PC-9 (cell line): ENCODE measurements at regions not wholly inside any gene's neighbourhood (a gene's known extent, or its start where the extent isn't known, plus 50 kb on each side); places are given as distances from the start of the nearest gene placed in this dataset.

ENCODE experiments used
- BruUV-seq: library from RNA; stranded (reverse); fragments of 400-500 nt; replicated peaks from 2 replicates; lab custom pipeline; 2021; lab: Mats Ljungman, UMichigan
- CTCF ChIA-PET: fragments of 300-600 bp; sonication (Branson Sonifier 250); formaldehyde crosslinking; loops from one replicate; lab custom pipeline; 2022; ENCODE audit warnings: antibody characterized with exemption; lab: Charles Lee
- POLR2A ChIA-PET: fragments of 300-600 bp; sonication (Branson Sonifier 250); formaldehyde crosslinking; loops from one replicate; lab custom pipeline; 2022; ENCODE audit warnings: antibody characterized with exemption; ENCODE audit not compliant: unreplicated experiment; lab: Charles Lee
- DNase-seq, 2 experiments: peaks; one replicate each; pipeline versions ENCODE4 v3.0.0 to v3.0.0-alpha.2; 2015 to 2022; ENCODE audit warnings: mixed read lengths in 1 of 2
- H2AFZ ChIP-seq: fragments of 200-600 bp; sonication (generic); 2 replicates; pipeline ENCODE4 v1.8.1; 2017; ENCODE audit warnings: antibody characterized with exemption
- H3F3A ChIP-seq: fragments of 200-600 bp; sonication (generic); 2 replicates; pipeline ENCODE4 v1.8.1; 2017; ENCODE audit warnings: antibody characterized with exemption, mild to moderate bottlenecking, low read depth; ENCODE audit not compliant: insufficient read depth
- H3K27ac ChIP-seq: fragments of 200-600 bp; sonication (generic); 2 replicates; pipeline ENCODE4 v1.6.1; 2016; ENCODE audit warnings: mixed run types
- H3K27me3 ChIP-seq: fragments of 200-600 bp; sonication (generic); 2 replicates; pipeline ENCODE4 v1.6.1; 2016; ENCODE audit warnings: low read depth, mixed run types; ENCODE audit not compliant: insufficient read depth
- H3K36me3 ChIP-seq: fragments of 200-600 bp; sonication (generic); 2 replicates; pipeline ENCODE4 v1.6.1; 2016; ENCODE audit warnings: low read depth, mixed run types
- H3K4me1 ChIP-seq: fragments of 200-600 bp; sonication (generic); replicated peaks from 2 replicates; pipeline ENCODE4 v1.6.1; 2016; ENCODE audit warnings: mixed run types; ENCODE audit not compliant: insufficient read depth
- H3K4me2 ChIP-seq: fragments of 200-600 bp; sonication (generic); 2 replicates; pipeline ENCODE4 v1.6.1; 2017; ENCODE audit warnings: mixed run types
- H3K4me3 ChIP-seq: fragments of 200-600 bp; sonication (generic); 2 replicates; pipeline ENCODE4 v1.6.1; 2016; ENCODE audit warnings: mixed run types
- H3K79me2 ChIP-seq: fragments of 200-600 bp; sonication (generic); 2 replicates; pipeline ENCODE4 v1.6.1; 2017; ENCODE audit warnings: low read depth, mixed run types
- H3K9me2 ChIP-seq: fragments of 200-600 bp; sonication (generic); 2 replicates; pipeline ENCODE4 v1.8.1; 2017; ENCODE audit warnings: mild to moderate bottlenecking; ENCODE audit not compliant: insufficient read depth
- H3K9me3 ChIP-seq: fragments of 200-600 bp; sonication (generic); 2 replicates; pipeline ENCODE4 v1.8.1; 2016; ENCODE audit warnings: low read depth; ENCODE audit not compliant: insufficient read depth
- H4K20me1 ChIP-seq: fragments of 200-600 bp; sonication (generic); 2 replicates; pipeline ENCODE4 v1.8.1; 2017; ENCODE audit not compliant: insufficient read depth
- EZH2 ChIP-seq: fragments of 200-600 bp; sonication (generic); IDR thresholded peaks from 2 replicates; pipeline ENCODE4 v1.8.0; 2017; ENCODE audit warnings: antibody characterized with exemption, low read depth
- intact Hi-C: fragments of 100-400 bp; cut with micrococcal nuclease; formaldehyde crosslinking; loops from one replicate; pipeline ENCODE4 v1.10.0; 2022; ENCODE audit not compliant: unreplicated experiment
- TF ChIP-seq, protein P1 (sequence below): fragments of 200-600 bp; sonication (generic); conservative IDR thresholded peaks from 2 replicates; pipeline ENCODE4 v1.6.1; 2017; ENCODE audit warnings: mixed run types, antibody characterized with exemption, mild to moderate bottlenecking, moderate library complexity

DNA sequence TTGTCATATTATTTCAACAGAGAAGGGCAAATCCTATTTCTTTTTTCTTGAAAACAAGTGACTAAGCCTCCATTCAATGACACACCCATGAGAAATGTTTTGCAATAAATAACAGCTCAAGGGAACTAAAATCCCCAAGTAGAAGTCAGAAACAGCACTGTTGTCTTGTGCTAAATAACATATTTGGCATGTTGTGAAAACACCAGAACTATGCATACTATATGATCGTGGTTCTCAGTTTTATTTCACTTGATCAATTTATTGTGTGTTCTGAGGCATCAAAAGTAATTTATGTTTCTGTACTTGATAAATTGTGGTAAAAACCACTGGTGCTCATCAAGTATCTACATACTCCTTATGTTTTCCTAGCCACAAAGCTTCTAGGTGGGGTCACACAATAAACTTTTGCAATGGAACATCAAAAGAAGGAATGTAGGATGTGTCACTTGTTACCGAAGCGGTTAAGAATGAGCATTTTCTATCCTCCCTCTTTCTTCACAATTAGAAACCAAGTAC, 691.7 kb upstream of the CBLB start:
- no TSS peak for BruUV-seq
- TF ChIP-seq, protein P1, sequence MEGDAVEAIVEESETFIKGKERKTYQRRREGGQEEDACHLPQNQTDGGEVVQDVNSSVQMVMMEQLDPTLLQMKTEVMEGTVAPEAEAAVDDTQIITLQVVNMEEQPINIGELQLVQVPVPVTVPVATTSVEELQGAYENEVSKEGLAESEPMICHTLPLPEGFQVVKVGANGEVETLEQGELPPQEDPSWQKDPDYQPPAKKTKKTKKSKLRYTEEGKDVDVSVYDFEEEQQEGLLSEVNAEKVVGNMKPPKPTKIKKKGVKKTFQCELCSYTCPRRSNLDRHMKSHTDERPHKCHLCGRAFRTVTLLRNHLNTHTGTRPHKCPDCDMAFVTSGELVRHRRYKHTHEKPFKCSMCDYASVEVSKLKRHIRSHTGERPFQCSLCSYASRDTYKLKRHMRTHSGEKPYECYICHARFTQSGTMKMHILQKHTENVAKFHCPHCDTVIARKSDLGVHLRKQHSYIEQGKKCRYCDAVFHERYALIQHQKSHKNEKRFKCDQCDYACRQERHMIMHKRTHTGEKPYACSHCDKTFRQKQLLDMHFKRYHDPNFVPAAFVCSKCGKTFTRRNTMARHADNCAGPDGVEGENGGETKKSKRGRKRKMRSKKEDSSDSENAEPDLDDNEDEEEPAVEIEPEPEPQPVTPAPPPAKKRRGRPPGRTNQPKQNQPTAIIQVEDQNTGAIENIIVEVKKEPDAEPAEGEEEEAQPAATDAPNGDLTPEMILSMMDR, result no peak
- no peak for TF ChIP-seq EZH2

DNA sequence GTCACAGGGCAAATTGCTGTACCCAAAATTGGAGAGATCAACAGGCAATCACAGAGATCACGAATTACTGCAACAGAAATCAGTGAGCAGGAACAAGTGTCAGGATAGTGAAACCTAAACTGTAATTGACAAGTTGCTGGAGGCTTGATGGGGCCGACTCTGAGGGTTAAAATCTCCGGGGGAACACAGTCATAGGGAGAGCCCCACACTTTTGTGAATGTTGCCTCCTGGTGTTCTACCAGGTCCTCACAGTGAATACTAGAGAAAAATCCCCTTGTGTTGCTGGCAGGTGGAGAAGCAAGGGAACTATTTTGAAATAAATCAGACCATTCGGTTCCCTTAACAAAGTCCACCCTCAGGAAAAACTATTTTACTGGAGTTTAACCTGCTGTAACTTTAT, 697.5 kb upstream of the CBLB start:
- H2AFZ ChIP-seq, result peak overlapping the region; percentile 61; the same call in 1 of the 2 replicates
- no peak overlapping the region for H3K27ac ChIP-seq
- no peaks in the 10 kb centered on the region; the same call in 1 of the 2 replicates for H3K9me2 ChIP-seq
- DNase-seq, result no peak
- H3F3A ChIP-seq, result no peaks in the 10 kb centered on the region
- intact Hi-C loops, result no loop called here
- H3K4me1 ChIP-seq, result no peaks in the 10 kb centered on the region
- BruUV-seq, result no TSS peak
- H3K4me2 ChIP-seq, result no peak overlapping the region
- H3K4me3 ChIP-seq, result no peak overlapping the region
- ChIA-PET CTCF (no interaction called here), POLR2A (no interaction called here)
- H3K79me2 ChIP-seq, result no peaks in the 10 kb centered on the region
- H3K9me3 ChIP-seq, result peaks cover 8% of the 10 kb centered on the region; the same call in 1 of the 2 replicates
- TF ChIP-seq EZH2, result no peak
- TF ChIP-seq, protein P1, result 0 out of 2 replicates have a peak, but pooled peaks have one; percentile 20
- no peaks in the 10 kb centered on the region for H3K36me3 ChIP-seq
- H3K27me3 ChIP-seq, result no peaks in the 10 kb centered on the region
- no peaks in the 10 kb centered on the region for H4K20me1 ChIP-seq

More for the DNA sequence above, 691.7 kb upstream of the CBLB start:
- intact Hi-C loops, result no loop called here
- Histone ChIP-seq H3K27ac (peak overlapping the region; percentile 38), H3K4me3 (no peak overlapping the region), H3K9me2 (no peaks in the 10 kb centered on the region), H3K4me2 (peak overlapping the region; percentile 18), H3K79me2 (no peaks in the 10 kb centered on the region), H3F3A (peaks cover 8% of the 10 kb centered on the region), H4K20me1 (no peaks in the 10 kb centered on the region), H3K27me3 (no peaks in the 10 kb centered on the region), H3K9me3 (0 out of 2 replicates have a peak, but pooled peaks cover 4% of the 10 kb centered on the region), H3K4me1 (peaks cover 16% of the 10 kb centered on the region), H2AFZ (peak overlapping the region; percentile 31; the same call in 1 of the 2 replicates), H3K36me3 (no peaks in the 10 kb centered on the region)
- ChIA-PET CTCF (no interaction called here), POLR2A (interaction anchor here (0.7 kb wide), 1 partner anchor 834 kb away, joined by 9 read pairs; no protein-coding TSS in a partner anchor)
- DNase-seq, result peak in 1 of 2 experiments; percentile 57

DNA sequence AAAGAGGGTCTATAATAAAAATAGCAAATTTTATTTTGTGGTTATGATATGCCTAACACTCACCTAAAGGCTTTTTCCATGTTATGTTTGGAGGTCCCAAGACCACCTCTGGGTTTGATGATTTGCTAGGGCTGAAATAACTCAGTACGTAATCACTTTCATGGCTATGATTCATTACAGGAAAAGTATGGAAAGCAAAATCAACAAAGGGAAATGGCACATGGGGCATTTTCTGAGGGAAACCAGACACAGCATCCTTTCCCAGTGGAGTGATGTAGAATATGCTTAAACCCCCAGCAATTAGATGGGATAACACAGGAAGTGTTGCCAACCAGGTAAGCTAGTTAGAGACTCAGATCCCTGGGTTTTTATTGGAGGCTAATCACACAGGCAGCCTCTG, 701.6 kb upstream of the CBLB start:
- no peak overlapping the region for H3K4me3 ChIP-seq
- H3K27ac ChIP-seq, result no peak overlapping the region
- no peaks in the 10 kb centered on the region for H3K27me3 ChIP-seq
- H4K20me1 ChIP-seq, result no peaks in the 10 kb centered on the region
- no peaks in the 10 kb centered on the region for H3K4me1 ChIP-seq
- peaks cover 3% of the 10 kb centered on the region; the same call in 1 of the 2 replicates for H3K9me3 ChIP-seq
- BruUV-seq, result no TSS peak
- CTCF ChIA-PET, result no interaction called here
- H3F3A ChIP-seq, result no peaks in the 10 kb centered on the region
- no peaks in the 10 kb centered on the region for H3K79me2 ChIP-seq
- H3K4me2 ChIP-seq, result no peak overlapping the region
- no peaks in the 10 kb centered on the region for H3K36me3 ChIP-seq
- DNase-seq, result no peak
- TF ChIP-seq, protein P1, result no peak
- no peak for TF ChIP-seq EZH2
- no peaks in the 10 kb centered on the region; the same call in 1 of the 2 replicates for H3K9me2 ChIP-seq
- H2AFZ ChIP-seq, result no peak overlapping the region
- POLR2A ChIA-PET, result no interaction called here
- intact Hi-C loops, result no loop called here
